Astrocyte of the spinal cord (primary cell): ENCODE measurements at regions not wholly inside any gene's neighbourhood (a gene's known extent, or its start where the extent isn't known, plus 50 kb on each side); places are given as distances from the start of the nearest gene placed in this dataset.

Source experiments
- DNase-seq: peaks from one replicate; pipeline ENCODE4 v3.0.0; 2011; ENCODE audit warnings: low read depth, low spot score
- H3K4me3 ChIP-seq: 2 replicates; pipeline ENCODE4 v1.5.1; 2011; ENCODE audit warnings: low read depth, mild to moderate bottlenecking, low read length, moderate library complexity
- in situ Hi-C: cut with HindIII; loops from 2 replicates; pipeline ENCODE4 v1.10.0; 2017; ENCODE audit warnings: low sequenced_read_pairs
- TF ChIP-seq, protein P1 (sequence below): IDR thresholded peaks from 2 replicates; pipeline ENCODE4 v1.5.1; 2012; ENCODE audit warnings: low read depth, mild to moderate bottlenecking, low read length, inconsistent platforms

DNA sequence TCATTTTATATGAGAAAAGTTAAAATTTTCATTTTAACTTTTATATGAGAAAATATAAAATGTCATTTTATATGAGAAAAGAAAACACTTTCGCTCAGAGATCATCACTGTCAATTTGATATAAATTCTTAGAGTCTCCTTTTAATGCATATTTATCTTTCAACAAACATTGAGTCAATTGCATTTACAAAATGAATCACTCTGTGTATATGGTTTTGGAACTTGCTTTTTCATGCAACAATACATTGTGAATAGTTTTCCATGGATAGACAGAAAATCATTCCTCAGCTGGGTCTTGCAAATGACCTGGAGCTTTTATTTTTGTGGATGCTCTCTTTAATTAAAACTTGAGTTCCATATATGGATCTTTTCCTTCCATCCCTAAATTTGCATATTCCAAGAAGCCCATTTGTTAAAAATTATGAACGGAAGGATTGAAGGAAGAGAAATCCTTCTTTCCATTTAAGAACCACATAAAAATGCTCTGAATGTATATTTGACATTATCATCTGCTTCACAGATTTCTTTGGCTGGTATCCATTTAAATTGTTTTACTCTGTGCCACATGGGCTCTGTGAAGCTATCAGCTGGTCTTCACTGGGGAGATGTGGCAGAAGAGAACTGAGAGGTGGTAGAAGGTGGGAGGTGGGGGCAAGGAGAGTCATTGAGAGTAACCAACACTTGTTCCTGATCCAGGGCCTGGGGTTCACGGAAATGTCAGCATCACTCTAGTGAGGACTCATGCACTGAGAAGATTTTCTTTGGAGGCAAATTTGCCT lies 104.1 kb downstream of the QPCT start:
- in situ Hi-C loops: no loop called here
- no peak for DNase-seq
- TF ChIP-seq, protein P1, sequence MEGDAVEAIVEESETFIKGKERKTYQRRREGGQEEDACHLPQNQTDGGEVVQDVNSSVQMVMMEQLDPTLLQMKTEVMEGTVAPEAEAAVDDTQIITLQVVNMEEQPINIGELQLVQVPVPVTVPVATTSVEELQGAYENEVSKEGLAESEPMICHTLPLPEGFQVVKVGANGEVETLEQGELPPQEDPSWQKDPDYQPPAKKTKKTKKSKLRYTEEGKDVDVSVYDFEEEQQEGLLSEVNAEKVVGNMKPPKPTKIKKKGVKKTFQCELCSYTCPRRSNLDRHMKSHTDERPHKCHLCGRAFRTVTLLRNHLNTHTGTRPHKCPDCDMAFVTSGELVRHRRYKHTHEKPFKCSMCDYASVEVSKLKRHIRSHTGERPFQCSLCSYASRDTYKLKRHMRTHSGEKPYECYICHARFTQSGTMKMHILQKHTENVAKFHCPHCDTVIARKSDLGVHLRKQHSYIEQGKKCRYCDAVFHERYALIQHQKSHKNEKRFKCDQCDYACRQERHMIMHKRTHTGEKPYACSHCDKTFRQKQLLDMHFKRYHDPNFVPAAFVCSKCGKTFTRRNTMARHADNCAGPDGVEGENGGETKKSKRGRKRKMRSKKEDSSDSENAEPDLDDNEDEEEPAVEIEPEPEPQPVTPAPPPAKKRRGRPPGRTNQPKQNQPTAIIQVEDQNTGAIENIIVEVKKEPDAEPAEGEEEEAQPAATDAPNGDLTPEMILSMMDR: no peak

DNA sequence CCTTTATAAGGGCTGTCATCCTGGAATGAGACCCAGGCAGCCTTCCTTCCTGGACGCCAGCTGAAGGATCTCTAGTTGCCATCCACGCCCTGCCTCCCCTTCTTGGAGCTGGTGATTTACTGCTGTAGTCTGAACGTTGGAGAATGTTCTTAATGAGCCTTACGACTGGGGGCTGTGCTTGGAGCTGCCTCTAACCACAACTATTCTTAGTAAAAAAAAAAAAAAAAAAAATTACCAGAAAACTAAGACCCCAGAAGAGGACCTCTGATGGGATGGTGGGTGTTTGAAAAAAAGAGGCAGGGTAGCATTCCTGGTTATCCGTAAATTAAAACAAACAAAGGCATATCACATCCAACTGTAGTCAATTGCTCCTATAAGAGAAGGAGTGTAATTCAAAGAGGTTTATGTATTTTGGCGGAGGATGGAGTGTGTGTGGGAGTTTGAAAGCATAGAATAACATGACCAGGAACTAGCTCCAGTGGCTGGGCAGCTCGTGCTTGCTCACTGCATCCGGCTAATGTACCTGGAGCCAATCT lies 105.4 kb downstream of the QPCT start:
- no peak overlapping the region for H3K4me3 ChIP-seq
- DNase-seq: peak; percentile 54
- TF ChIP-seq, protein P1: no peak
- in situ Hi-C loops: no loop called here

More for the DNA sequence above, 104.1 kb downstream of the QPCT start:
- H3K4me3 ChIP-seq: no peak overlapping the region

DNA sequence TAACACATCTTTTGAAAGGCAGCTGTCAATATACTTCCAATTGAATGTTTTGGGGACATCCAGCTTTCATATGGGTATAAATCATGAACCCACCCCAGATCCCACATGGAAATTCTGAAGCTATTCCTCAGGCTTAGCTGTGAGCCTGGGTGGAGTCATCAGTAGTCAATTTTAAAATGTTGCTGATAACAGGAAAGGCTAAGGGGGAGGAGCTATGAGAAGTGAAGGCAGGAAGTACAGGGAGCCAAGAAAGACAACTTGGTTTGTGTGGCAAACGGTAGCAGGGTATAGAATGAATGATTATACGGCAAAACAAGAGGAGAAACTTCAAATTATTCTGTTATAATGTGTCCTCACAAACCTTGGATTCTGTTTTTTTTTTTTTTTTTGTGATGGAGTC lies 108.6 kb downstream of the QPCT start:
- no peak overlapping the region for H3K4me3 ChIP-seq
- DNase-seq: no peak
- in situ Hi-C loops: no loop called here
- TF ChIP-seq, protein P1: no peak

DNA sequence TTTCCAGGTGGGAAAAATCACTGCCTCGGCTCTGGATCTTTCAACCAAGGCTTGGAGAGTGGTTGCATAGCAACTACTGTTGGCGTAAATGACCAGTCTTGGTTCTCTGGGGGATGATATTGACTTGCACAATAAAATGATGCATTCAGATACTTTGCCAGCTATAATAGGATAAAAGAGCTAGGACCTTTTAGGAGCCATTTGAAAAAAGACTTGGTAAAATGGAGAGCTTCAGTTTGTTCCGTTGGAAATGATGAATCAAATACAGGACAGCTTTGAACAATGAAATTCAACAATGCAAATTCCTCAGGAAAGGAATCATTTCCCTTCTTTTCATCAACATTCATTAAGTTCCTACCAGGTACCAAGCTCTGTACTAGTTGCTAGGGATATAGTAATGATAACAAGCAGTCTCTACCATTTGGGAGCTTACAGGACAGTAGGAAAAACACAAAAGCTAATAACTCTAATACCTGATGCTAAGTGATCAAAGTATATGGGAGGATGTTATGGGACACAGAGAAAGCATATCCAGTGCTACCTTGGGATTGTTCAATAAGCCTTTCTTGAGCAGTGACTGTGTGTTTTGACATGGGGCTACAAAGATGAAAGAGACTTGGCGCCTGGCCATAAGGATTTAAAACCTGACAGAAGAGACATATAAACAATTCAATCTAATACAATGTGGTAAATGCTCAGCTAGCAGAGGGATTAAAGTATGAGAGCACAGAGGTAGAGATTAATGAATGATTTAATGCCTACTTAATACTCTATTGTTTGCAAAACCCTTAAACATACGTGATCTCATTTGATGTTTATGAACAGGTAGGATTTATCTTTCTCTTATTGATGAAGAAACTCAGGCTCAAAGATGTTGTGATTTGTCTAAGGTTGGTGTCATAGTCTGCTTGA lies 110.7 kb downstream of the QPCT start:
- TF ChIP-seq, protein P1: no peak
- no peak overlapping the region for H3K4me3 ChIP-seq
- in situ Hi-C loops: no loop called here
- DNase-seq: peak; percentile 42

DNA sequence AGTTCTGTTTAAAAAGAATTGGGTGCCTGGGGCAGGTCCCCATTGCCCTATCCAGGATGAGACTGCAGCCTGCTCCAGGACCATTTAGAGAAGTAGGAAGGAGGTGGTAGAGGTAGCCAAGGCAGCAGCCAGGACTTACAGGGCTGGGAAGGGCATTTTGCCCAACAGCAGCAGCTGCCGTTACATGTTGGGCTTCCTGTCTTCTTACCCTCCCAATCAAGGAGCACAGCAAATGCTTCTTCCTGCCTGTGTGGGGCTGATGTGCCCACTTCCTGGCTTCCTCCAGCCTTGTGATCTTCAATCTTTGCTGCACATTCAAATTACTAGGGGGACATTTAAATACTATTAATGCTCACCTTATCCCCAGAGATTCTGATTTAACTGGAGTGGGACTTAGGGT lies 112.0 kb downstream of the QPCT start:
- H3K4me3 ChIP-seq: no peak overlapping the region
- in situ Hi-C loops: no loop called here
- TF ChIP-seq, protein P1: no peak
- no peak for DNase-seq

DNA sequence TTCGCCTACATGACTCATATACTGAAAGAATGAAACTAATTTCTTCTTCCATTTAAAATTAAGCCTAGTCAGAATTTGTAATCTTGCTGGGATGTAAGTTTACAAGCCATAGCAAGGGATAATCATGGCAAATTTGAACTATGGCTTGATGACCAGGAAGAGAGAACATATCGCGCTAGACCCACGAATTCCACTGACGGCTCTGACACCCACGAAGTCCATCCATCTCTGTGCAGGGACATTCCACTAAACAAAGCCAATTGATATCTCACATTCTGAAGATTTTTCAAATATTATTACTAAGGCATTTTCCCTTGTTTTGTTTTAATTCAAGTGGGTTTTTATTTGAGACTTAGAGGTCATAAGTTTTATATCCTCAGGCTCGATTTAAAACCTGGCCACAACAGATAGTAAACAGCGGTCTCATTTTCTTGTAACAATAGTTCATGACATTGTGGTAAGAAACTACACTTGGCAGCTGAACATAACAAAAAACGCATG lies 113.0 kb downstream of the QPCT start:
- no peak overlapping the region for H3K4me3 ChIP-seq
- in situ Hi-C loops: no loop called here
- DNase-seq: peak; percentile 63
- TF ChIP-seq, protein P1: no peak
